Omental fat pad (tissue), 3 donors: ENCODE measurements at regions not wholly inside any gene's neighbourhood (a gene's known extent, or its start where the extent isn't known, plus 50 kb on each side); places are given as distances from the start of the nearest gene placed in this dataset.

Experiments used
- ATAC-seq: fragments of 150-250 bp; one replicate; pipeline ENCODE4 v1.9.1; 2016; ENCODE audit warnings: mild to moderate bottlenecking, moderate library complexity; ENCODE audit not compliant: low FRiP score
- DNase-seq: peaks from one replicate; pipeline ENCODE4 v3.0.0-alpha.2; 2019; ENCODE audit warnings: low spot score
- CTCF ChIP-seq, 3 donors: fragments of 450-650 bp; IDR thresholded peaks; one replicate each; pipeline ENCODE4 v1.5.1; 2016 to 2017; ENCODE audit warnings: antibody characterized with exemption in 3 of 3, mild to moderate bottlenecking in 3 of 3, moderate library complexity in 2 of 3

GRCh38 chr1:97013941-97014340, 292.4 kb downstream of the PTBP2 start:
- TF ChIP-seq CTCF (IDR thresholded peaks at IDR 0.05), result no peak
- ATAC-seq (no peak), DNase-seq (no peak)

- no peak for TF ChIP-seq CTCF (IDR thresholded peaks at IDR 0.05)
- ATAC-seq (no peak), DNase-seq (no peak)
Measured at GRCh38 chr1:97014426-97014825, 292.8 kb downstream of the PTBP2 start.

GRCh38 chr1:97017895-97018294, 296.3 kb downstream of the PTBP2 start:
- DNase-seq (no peak), ATAC-seq (no peak)
- no peak for TF ChIP-seq CTCF (IDR thresholded peaks at IDR 0.05)
